Esophagus squamous epithelium (tissue), 5 donors: ENCODE measurements at regions not wholly inside any gene's neighbourhood (a gene's known extent, or its start where the extent isn't known, plus 50 kb on each side); places are given as distances from the start of the nearest gene placed in this dataset.

ENCODE experiments used
- DNase-seq: peaks from one replicate; lab custom pipeline; 2025; lab: John Stamatoyannopoulos, UW
- H3K27ac ChIP-seq, 4 donors: fragments of 200-600 bp; sonication (generic); one replicate each; pipeline ENCODE4 v1.5.1; 2016 to 2019; ENCODE audit warnings: mild to moderate bottlenecking in 1 of 4
- H3K27me3 ChIP-seq, 4 donors: fragments of 200-600 bp; sonication (generic); 1 replicate in 3 of 4; 2 replicates in 1 of 4; pipeline versions ENCODE4 v1.5.1 to v1.6.0; 2017 to 2021; ENCODE audit warnings: antibody characterized with exemption in 1 of 4
- H3K36me3 ChIP-seq, 3 donors: fragments of 200-600 bp; sonication (generic); one replicate each; pipeline ENCODE4 v1.5.1; 2016 to 2019
- H3K4me1 ChIP-seq, 3 donors: fragments of 200-600 bp; sonication (generic); one replicate each; pipeline ENCODE4 v1.5.1; 2017 to 2019
- H3K4me3 ChIP-seq, 4 donors: fragments of 200-600 bp; sonication (generic); 1 replicate in 3 of 4; 2 replicates in 1 of 4; pipeline ENCODE4 v1.5.1; 2016 to 2019; ENCODE audit warnings: mild to moderate bottlenecking in 2 of 4, moderate library complexity in 1 of 4
- H3K9me3 ChIP-seq, 3 donors: fragments of 200-600 bp; sonication (generic); one replicate each; pipeline ENCODE4 v1.5.1; 2016 to 2019
- CTCF ChIP-seq, 6 experiments: fragments of 450-650 bp in 4 of 6; fragments of 200-600 bp in 2 of 6; sonication (generic) in 2 of 6; IDR thresholded peaks; one replicate each; pipeline ENCODE4 v1.5.1; 2016 to 2019; ENCODE audit warnings: antibody characterized with exemption in 6 of 6, mild to moderate bottlenecking in 4 of 6, moderate library complexity in 4 of 6
- POLR2A ChIP-seq, 4 donors: fragments of 450-650 bp; IDR thresholded peaks; one replicate each; pipeline ENCODE4 v1.6.1; 2017; ENCODE audit warnings: antibody characterized with exemption in 4 of 4, mild to moderate bottlenecking in 4 of 4, moderate library complexity in 3 of 4
- WGBS, 2 donors: methylation state at CpG; one replicate each; pipeline ENCODE4 v1.1.5; 2018; 5-methylcytosine and 5-hydroxymethylcytosine counted together
- intact Hi-C: fragments of 100-400 bp; cut with DNase I; formaldehyde crosslinking; loops from one replicate; pipeline ENCODE4 v1.15.0; 2022
- donor health status: DM: yes; HTN: yes; CAD: no.

- DNase-seq: no peak
- TF ChIP-seq CTCF (IDR thresholded peaks at IDR 0.05): no peak
- TF ChIP-seq POLR2A (IDR thresholded peaks at IDR 0.05): no peak
- peaks cover 0 to 13% (median 0%) of the 10 kb centered on the region in 3 donors for H3K4me1 ChIP-seq
- no peak overlapping the region for H3K4me3 ChIP-seq
- H3K27ac ChIP-seq: no peak overlapping the region
- H3K27me3 ChIP-seq: no peaks in the 10 kb centered on the region
- no peaks in the 10 kb centered on the region for H3K9me3 ChIP-seq
- H3K36me3 ChIP-seq: no peaks in the 10 kb centered on the region
- intact Hi-C loops: no loop called here
- 90 to 95% methylated on average over 2 of the region's 2 CpGs for WGBS, 2 donors
Observed at GRCh38 chr3:59675495-59675894, 625.7 kb upstream of the CFAP20DC start.

GRCh38 chr3:59663076-59663850 lies 613.4 kb upstream of the CFAP20DC start:
- H3K27ac ChIP-seq: no peak overlapping the region
- DNase-seq: no peak
- H3K4me1 ChIP-seq: peaks cover 10 to 45% (median 10%) of the 10 kb centered on the region in 3 donors
- H3K27me3 ChIP-seq: no peaks in the 10 kb centered on the region
- no peak for TF ChIP-seq CTCF (IDR thresholded peaks at IDR 0.05)
- TF ChIP-seq POLR2A (IDR thresholded peaks at IDR 0.05): no peak
- no peaks in the 10 kb centered on the region for H3K36me3 ChIP-seq
- intact Hi-C loops: no loop called here
- WGBS, 2 donors: 94 to 98% methylated on average over 2 of the region's 2 CpGs
- H3K4me3 ChIP-seq: no peak overlapping the region
- H3K9me3 ChIP-seq: no peaks in the 10 kb centered on the region

- peaks cover 10 to 45% (median 10%) of the 10 kb centered on the region in 3 donors for H3K4me1 ChIP-seq
- H3K27me3 ChIP-seq: no peaks in the 10 kb centered on the region
- no peaks in the 10 kb centered on the region for H3K36me3 ChIP-seq
- no peaks in the 10 kb centered on the region for H3K9me3 ChIP-seq
- intact Hi-C loops: no loop called here
- DNase-seq: no peak
- peak overlapping the region in 3 of 4 donors; percentile 12 to 53 (median 21) for H3K27ac ChIP-seq
- no peak overlapping the region for H3K4me3 ChIP-seq
- WGBS, 2 donors: 31 to 49% methylated on average over 9 of the region's 9 CpGs
- TF ChIP-seq POLR2A (IDR thresholded peaks at IDR 0.05) (no peak), CTCF (IDR thresholded peaks at IDR 0.05) (no peak)
Observed at GRCh38 chr3:59660852-59661625, 611.2 kb upstream of the CFAP20DC start.

GRCh38 chr3:59660376-59660775 lies 610.6 kb upstream of the CFAP20DC start:
- intact Hi-C loops: no loop called here
- TF ChIP-seq CTCF (IDR thresholded peaks at IDR 0.05) (no peak), POLR2A (IDR thresholded peaks at IDR 0.05) (no peak)
- H3K36me3 ChIP-seq: no peaks in the 10 kb centered on the region
- peak overlapping the region in 3 of 4 donors; percentile 21 to 53 (median 53) for H3K27ac ChIP-seq
- 6 to 27% methylated on average over 1 of the region's 1 CpG for WGBS, 2 donors
- no peaks in the 10 kb centered on the region for H3K9me3 ChIP-seq
- no peak for DNase-seq
- peaks cover 10 to 50% (median 14%) of the 10 kb centered on the region in 3 donors for H3K4me1 ChIP-seq
- no peaks in the 10 kb centered on the region for H3K27me3 ChIP-seq
- no peak overlapping the region for H3K4me3 ChIP-seq

- Histone ChIP-seq H3K36me3 (no peaks in the 10 kb centered on the region), H3K4me3 (no peak overlapping the region), H3K4me1 (peaks cover 14 to 51% (median 20%) of the 10 kb centered on the region in 3 donors), H3K9me3 (no peaks in the 10 kb centered on the region), H3K27ac (peak overlapping the region in 2 of 4 donors; percentile 53), H3K27me3 (no peaks in the 10 kb centered on the region)
- intact Hi-C loops: no loop called here
- 59 to 75% methylated on average over 1 of the region's 1 CpG for WGBS, 2 donors
- DNase-seq: no peak
- TF ChIP-seq POLR2A (IDR thresholded peaks at IDR 0.05) (no peak), CTCF (IDR thresholded peaks at IDR 0.05) (no peak)
Observed at GRCh38 chr3:59659755-59660154, 609.9 kb upstream of the CFAP20DC start.
